ENCODE measurements at regions not wholly inside any gene's neighbourhood (a gene's known extent, or its start where the extent isn't known, plus 50 kb on each side); places are given as distances from the start of the nearest gene placed in this dataset.

DNA sequence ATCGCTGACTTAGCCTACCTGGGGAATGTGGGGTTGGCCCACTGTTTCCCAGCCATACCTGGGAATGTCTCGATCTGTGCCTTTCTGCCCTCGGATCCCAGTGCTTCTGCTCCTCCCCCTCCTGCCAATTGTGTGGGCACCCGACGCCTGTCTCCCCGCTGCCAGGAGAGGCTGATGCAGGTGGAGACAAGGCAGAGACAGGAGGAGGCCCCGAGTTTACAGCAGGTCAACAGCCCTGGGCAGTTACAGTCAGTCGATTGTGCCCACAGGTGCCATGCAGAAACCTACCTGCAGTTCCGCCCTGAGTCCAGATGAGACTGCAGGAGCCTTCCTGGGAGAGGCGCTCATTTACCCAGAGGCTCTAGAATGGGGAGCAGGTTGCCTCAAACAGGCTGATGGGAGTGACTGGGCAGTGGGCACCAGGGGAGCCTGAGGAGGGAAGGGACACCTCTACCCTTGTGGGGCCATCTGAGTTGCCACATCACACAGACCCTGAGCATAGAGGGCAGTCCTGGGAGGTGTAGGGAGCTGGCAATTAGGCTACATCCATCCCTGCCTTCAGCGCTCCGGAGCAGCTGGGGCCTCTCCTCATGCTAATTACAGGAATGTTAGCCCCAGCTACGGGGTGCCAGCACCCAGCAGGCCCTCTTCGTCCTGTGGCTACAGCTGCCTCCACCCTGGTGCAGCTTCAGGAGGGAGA is 300.1 kb downstream of the NDUFA10 start:
- H3K4me3 ChIP-seq (ENCODE audit: low read length) = no peak overlapping the region
- no peak for TF ChIP-seq CTCF (IDR thresholded peaks at IDR 0.05; ENCODE audit: insufficient read depth, low read depth, low read length, missing control alignments)
- no peak for DNase-seq (ENCODE audit: low read depth)

- TF ChIP-seq CTCF (IDR thresholded peaks at IDR 0.05; ENCODE audit: insufficient read depth, low read depth, low read length, missing control alignments) = no peak
- no peak overlapping the region for H3K4me3 ChIP-seq (ENCODE audit: low read length)
- DNase-seq (ENCODE audit: low read depth) = no peak
These were observed 300.8 kb downstream of the NDUFA10 start for GRCh38 chr2:239724194-239724849.

GRCh38 chr2:239723486-239724193 is 301.5 kb downstream of the NDUFA10 start:
- DNase-seq (ENCODE audit: low read depth) = no peak
- no peak for TF ChIP-seq CTCF (IDR thresholded peaks at IDR 0.05; ENCODE audit: insufficient read depth, low read depth, low read length, missing control alignments)
- H3K4me3 ChIP-seq (ENCODE audit: low read length) = no peak overlapping the region

GRCh38 chr2:239722760-239723470 is 302.2 kb downstream of the NDUFA10 start:
- DNase-seq (ENCODE audit: low read depth) = no peak
- no peak for TF ChIP-seq CTCF (IDR thresholded peaks at IDR 0.05; ENCODE audit: insufficient read depth, low read depth, low read length, missing control alignments)
- no peak overlapping the region for H3K4me3 ChIP-seq (ENCODE audit: low read length)

- H3K4me3 ChIP-seq (ENCODE audit: low read length) = no peak overlapping the region
- TF ChIP-seq CTCF (IDR thresholded peaks at IDR 0.05; ENCODE audit: insufficient read depth, low read depth, low read length, missing control alignments) = no peak
- no peak for DNase-seq (ENCODE audit: low read depth)
These were observed 303.0 kb downstream of the NDUFA10 start for GRCh38 chr2:239721991-239722759.

GRCh38 chr2:239721531-239721930 is 303.6 kb downstream of the NDUFA10 start:
- no peak overlapping the region for H3K4me3 ChIP-seq (ENCODE audit: low read length)
- no peak for DNase-seq (ENCODE audit: low read depth)
- no peak for TF ChIP-seq CTCF (IDR thresholded peaks at IDR 0.05; ENCODE audit: insufficient read depth, low read depth, low read length, missing control alignments)
